HepG2 (cell line): ENCODE measurements at regions not wholly inside any gene's neighbourhood (a gene's known extent, or its start where the extent isn't known, plus 50 kb on each side); places are given as distances from the start of the nearest gene placed in this dataset.

ENCODE experiments used
- MYC ChIP-seq: sonication (generic); formaldehyde crosslinking; IDR thresholded peaks from 2 replicates; pipeline ENCODE4 v1.9.0; 2021; ENCODE audit warnings: missing genetic modification reagents, borderline replicate concordance
- RAD21 ChIP-seq: fragments of 450-650 bp; formaldehyde crosslinking; IDR thresholded peaks from 2 replicates; pipeline ENCODE4 v1.5.0; 2020; ENCODE audit warnings: mild to moderate bottlenecking
- RAD51 ChIP-seq: fragments of 450-650 bp; IDR thresholded peaks from 2 replicates; pipeline ENCODE4 v1.6.1; 2016; ENCODE audit warnings: borderline replicate concordance
- SOX13 ChIP-seq, 3 experiments: fragments of 450-650 bp in 1 of 3; sonication (generic) in 1 of 3; formaldehyde crosslinking in 1 of 3; IDR thresholded peaks in 2 of 3; conservative IDR thresholded peaks in 1 of 3; 2 replicates each; pipeline versions ENCODE4 v1.5.0 to v1.6.1; 2016 to 2020; ENCODE audit warnings: antibody characterized with exemption in 1 of 3, mild to moderate bottlenecking in 1 of 3, missing compliant biosample characterization in 1 of 3, missing genetic modification reagents in 1 of 3, moderate library complexity in 1 of 3
- YY1 ChIP-seq: IDR thresholded peaks from 2 replicates; pipeline ENCODE4 v1.6.1; 2011; ENCODE audit warnings: low read length, low read depth, moderate library complexity, mild to moderate bottlenecking; ENCODE audit not compliant: insufficient read depth, insufficient replicate concordance
- ZNF431 ChIP-seq: sonication (generic); formaldehyde crosslinking; IDR thresholded peaks from 2 replicates; pipeline ENCODE4 v1.9.0; 2022; ENCODE audit warnings: missing genetic modification reagents, low read depth, mild to moderate bottlenecking, borderline replicate concordance
- TF ChIP-seq, protein P1 (sequence below): sonication (generic); formaldehyde crosslinking; IDR thresholded peaks from 2 replicates; pipeline ENCODE4 v1.5.0; 2020; ENCODE audit warnings: mild to moderate bottlenecking, missing genetic modification reagents, moderate library complexity
- TF ChIP-seq, protein P2 (sequence below): IDR thresholded peaks from 2 replicates; pipeline ENCODE4 v1.6.1; 2016; ENCODE audit warnings: low read depth, missing genetic modification reagents, missing compliant biosample characterization
- TF ChIP-seq, protein P3 (sequence below): sonication (generic); formaldehyde crosslinking; IDR thresholded peaks from 2 replicates; pipeline ENCODE4 v1.4.0; 2020; ENCODE audit warnings: missing genetic modification reagents, mild to moderate bottlenecking, borderline replicate concordance

DNA sequence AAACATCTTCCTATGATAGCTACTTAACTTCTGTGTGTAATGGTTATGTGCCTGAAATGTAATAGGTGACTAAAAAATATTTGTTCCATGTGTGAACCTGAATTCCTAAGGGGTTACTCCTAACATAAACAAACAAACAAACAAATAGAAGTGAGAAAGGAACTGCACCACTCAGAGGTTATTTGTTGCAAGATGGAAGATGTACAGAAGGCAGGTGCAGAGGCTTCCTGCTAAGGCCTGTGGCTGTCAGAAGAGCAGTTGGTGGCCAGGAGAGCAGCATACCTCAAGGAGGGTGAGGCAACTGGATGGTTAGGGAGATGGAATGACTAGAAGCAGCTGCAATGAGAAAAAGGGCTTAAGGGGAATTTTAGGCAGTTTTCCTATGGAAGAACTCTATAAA lies 940.6 kb downstream of the TTLL7 start:
- TF ChIP-seq MYC (CRISPR knock-in tag) (no peak), YY1 (no peak), RAD51 (no peak), ZNF431 (no peak), RAD21 (no peak), SOX13 (IDR thresholded peaks at IDR 0.05) (no peak), SOX13 (CRISPR knock-in tag; conservative IDR thresholded peaks at IDR 0.05 in 1 of 2, IDR thresholded peaks at IDR 0.05 in 1 of 2) (no peak)
- TF ChIP-seq, protein P1, sequence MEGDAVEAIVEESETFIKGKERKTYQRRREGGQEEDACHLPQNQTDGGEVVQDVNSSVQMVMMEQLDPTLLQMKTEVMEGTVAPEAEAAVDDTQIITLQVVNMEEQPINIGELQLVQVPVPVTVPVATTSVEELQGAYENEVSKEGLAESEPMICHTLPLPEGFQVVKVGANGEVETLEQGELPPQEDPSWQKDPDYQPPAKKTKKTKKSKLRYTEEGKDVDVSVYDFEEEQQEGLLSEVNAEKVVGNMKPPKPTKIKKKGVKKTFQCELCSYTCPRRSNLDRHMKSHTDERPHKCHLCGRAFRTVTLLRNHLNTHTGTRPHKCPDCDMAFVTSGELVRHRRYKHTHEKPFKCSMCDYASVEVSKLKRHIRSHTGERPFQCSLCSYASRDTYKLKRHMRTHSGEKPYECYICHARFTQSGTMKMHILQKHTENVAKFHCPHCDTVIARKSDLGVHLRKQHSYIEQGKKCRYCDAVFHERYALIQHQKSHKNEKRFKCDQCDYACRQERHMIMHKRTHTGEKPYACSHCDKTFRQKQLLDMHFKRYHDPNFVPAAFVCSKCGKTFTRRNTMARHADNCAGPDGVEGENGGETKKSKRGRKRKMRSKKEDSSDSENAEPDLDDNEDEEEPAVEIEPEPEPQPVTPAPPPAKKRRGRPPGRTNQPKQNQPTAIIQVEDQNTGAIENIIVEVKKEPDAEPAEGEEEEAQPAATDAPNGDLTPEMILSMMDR (CRISPR knock-in tag): no peak
- TF ChIP-seq, protein P2, sequence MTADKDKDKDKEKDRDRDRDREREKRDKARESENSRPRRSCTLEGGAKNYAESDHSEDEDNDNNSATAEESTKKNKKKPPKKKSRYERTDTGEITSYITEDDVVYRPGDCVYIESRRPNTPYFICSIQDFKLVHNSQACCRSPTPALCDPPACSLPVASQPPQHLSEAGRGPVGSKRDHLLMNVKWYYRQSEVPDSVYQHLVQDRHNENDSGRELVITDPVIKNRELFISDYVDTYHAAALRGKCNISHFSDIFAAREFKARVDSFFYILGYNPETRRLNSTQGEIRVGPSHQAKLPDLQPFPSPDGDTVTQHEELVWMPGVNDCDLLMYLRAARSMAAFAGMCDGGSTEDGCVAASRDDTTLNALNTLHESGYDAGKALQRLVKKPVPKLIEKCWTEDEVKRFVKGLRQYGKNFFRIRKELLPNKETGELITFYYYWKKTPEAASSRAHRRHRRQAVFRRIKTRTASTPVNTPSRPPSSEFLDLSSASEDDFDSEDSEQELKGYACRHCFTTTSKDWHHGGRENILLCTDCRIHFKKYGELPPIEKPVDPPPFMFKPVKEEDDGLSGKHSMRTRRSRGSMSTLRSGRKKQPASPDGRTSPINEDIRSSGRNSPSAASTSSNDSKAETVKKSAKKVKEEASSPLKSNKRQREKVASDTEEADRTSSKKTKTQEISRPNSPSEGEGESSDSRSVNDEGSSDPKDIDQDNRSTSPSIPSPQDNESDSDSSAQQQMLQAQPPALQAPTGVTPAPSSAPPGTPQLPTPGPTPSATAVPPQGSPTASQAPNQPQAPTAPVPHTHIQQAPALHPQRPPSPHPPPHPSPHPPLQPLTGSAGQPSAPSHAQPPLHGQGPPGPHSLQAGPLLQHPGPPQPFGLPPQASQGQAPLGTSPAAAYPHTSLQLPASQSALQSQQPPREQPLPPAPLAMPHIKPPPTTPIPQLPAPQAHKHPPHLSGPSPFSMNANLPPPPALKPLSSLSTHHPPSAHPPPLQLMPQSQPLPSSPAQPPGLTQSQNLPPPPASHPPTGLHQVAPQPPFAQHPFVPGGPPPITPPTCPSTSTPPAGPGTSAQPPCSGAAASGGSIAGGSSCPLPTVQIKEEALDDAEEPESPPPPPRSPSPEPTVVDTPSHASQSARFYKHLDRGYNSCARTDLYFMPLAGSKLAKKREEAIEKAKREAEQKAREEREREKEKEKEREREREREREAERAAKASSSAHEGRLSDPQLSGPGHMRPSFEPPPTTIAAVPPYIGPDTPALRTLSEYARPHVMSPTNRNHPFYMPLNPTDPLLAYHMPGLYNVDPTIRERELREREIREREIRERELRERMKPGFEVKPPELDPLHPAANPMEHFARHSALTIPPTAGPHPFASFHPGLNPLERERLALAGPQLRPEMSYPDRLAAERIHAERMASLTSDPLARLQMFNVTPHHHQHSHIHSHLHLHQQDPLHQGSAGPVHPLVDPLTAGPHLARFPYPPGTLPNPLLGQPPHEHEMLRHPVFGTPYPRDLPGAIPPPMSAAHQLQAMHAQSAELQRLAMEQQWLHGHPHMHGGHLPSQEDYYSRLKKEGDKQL (CRISPR knock-in tag): no peak
- TF ChIP-seq, protein P3, sequence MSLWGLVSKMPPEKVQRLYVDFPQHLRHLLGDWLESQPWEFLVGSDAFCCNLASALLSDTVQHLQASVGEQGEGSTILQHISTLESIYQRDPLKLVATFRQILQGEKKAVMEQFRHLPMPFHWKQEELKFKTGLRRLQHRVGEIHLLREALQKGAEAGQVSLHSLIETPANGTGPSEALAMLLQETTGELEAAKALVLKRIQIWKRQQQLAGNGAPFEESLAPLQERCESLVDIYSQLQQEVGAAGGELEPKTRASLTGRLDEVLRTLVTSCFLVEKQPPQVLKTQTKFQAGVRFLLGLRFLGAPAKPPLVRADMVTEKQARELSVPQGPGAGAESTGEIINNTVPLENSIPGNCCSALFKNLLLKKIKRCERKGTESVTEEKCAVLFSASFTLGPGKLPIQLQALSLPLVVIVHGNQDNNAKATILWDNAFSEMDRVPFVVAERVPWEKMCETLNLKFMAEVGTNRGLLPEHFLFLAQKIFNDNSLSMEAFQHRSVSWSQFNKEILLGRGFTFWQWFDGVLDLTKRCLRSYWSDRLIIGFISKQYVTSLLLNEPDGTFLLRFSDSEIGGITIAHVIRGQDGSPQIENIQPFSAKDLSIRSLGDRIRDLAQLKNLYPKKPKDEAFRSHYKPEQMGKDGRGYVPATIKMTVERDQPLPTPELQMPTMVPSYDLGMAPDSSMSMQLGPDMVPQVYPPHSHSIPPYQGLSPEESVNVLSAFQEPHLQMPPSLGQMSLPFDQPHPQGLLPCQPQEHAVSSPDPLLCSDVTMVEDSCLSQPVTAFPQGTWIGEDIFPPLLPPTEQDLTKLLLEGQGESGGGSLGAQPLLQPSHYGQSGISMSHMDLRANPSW (CRISPR knock-in tag): no peak
